BE2C (cell line): ENCODE measurements at regions not wholly inside any gene's neighbourhood (a gene's known extent, or its start where the extent isn't known, plus 50 kb on each side); places are given as distances from the start of the nearest gene placed in this dataset.

Source experiments
- DNase-seq: peaks from one replicate; pipeline ENCODE4 v3.0.0-alpha.2; 2020
- H3K27me3 ChIP-seq: fragments of 250-450 bp; sonication (Bioruptor Pico); 2 replicates; pipeline ENCODE4 v1.5.1; 2020; ENCODE audit warnings: mild to moderate bottlenecking
- H3K36me3 ChIP-seq: fragments of 250-450 bp; sonication (Bioruptor Pico); 2 replicates; pipeline ENCODE4 v1.5.1; 2020; ENCODE audit warnings: mild to moderate bottlenecking
- H3K4me1 ChIP-seq: fragments of 250-450 bp; sonication (Bioruptor Pico); 2 replicates; pipeline ENCODE4 v1.5.1; 2020
- H3K4me3 ChIP-seq: 2 replicates; pipeline ENCODE4 v1.5.1; 2011; ENCODE audit warnings: low read depth, low read length
- H3K9me3 ChIP-seq: fragments of 250-450 bp; sonication (Bioruptor Pico); 2 replicates; pipeline ENCODE4 v1.5.1; 2020
- CTCF ChIP-seq: IDR thresholded peaks from 2 replicates; pipeline ENCODE4 v1.5.1; 2012; ENCODE audit warnings: mild to moderate bottlenecking, low read depth, low read length

DNA sequence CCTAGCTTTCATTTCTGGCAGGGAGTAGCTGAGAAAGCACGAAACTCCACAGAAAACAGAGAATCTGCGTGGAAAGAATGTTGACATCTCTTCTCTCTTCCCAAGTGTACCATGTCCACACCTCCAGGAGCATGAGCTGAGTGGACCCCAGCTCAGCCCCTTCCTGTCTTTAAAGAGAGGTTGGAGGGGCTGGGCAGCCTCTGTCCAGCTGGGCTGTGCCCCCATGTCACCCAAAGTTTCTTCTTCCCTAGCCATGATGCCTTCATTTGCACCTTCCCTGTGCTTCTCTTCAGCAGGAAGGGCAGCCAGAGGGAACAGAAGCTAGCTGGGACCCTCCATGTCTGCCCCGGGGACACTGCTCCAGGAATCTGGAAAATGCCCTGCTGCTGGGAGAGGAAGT is 655.0 kb upstream of the DEFB115 start:
- Histone ChIP-seq H3K27me3 (no peaks in the 10 kb centered on the region), H3K9me3 (no peaks in the 10 kb centered on the region), H3K4me1 (no peaks in the 10 kb centered on the region), H3K4me3 (no peak overlapping the region), H3K36me3 (no peaks in the 10 kb centered on the region)
- no peak for TF ChIP-seq CTCF
- no peak for DNase-seq

DNA sequence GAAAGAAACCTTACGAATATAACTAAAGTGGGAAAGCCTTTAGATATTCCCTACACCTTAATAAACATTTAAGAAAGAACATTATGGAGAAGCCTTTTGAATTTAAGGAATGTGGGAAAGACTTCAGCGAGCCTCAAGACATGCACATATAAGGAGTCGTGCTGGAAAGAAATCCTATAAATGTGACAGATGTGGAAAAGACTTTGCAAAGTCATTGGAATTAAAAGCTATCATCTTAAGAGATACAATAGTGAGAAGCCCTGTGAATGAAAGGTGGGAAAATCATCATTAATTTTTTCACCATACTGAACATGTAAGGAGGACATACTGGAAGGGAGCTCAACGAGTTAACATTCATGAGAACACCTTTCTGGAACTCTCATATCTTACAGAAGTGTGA is 650.5 kb upstream of the DEFB115 start:
- H3K4me3 ChIP-seq: no peak overlapping the region
- H3K4me1 ChIP-seq: no peaks in the 10 kb centered on the region
- H3K27me3 ChIP-seq: no peaks in the 10 kb centered on the region
- no peak for DNase-seq
- no peaks in the 10 kb centered on the region for H3K9me3 ChIP-seq
- no peaks in the 10 kb centered on the region for H3K36me3 ChIP-seq
- TF ChIP-seq CTCF: no peak

DNA sequence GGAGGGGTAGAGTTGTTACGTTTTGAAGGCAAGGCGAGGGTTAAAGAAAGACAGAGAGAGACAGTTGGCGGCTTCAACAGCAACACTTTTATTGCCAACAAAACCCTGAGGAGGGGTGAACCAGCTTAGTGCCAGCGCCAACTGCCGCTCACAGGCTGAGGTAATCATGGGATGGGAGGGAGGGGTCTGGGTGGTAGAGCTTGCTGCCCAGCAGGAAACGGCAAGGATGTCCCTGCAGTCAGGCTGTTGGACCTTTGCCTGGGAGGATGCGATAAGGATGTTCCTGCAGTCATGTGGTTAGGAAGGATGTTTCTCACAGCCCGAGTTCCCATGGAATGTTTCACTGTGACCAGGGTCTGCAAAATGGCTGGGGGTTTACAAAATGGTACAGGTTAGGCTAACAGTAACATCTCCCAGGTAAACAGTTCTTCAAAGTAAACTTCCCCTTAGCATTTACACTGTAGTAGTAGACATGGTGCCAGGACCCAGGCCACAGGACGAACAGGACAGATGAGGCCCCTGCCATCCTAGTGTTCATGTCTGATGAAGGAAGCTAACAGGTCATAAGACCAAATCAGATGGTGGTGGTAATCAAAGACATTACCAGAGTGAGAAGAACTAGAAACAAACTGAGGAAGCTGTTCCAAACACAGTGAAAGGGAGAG is 647.3 kb upstream of the DEFB115 start:
- DNase-seq: no peak

GRCh38 chr20:30610751-30611150 is 646.7 kb upstream of the DEFB115 start:
- H3K27me3 ChIP-seq: no peaks in the 10 kb centered on the region
- no peaks in the 10 kb centered on the region for H3K36me3 ChIP-seq
- H3K9me3 ChIP-seq: no peaks in the 10 kb centered on the region
- TF ChIP-seq CTCF: no peak
- H3K4me3 ChIP-seq: no peak overlapping the region
- DNase-seq: no peak
- H3K4me1 ChIP-seq: no peaks in the 10 kb centered on the region

More for the DNA sequence above, 647.3 kb upstream of the DEFB115 start:
- Histone ChIP-seq H3K4me1 (no peaks in the 10 kb centered on the region), H3K27me3 (no peaks in the 10 kb centered on the region), H3K4me3 (no peak overlapping the region), H3K36me3 (no peaks in the 10 kb centered on the region), H3K9me3 (no peaks in the 10 kb centered on the region)
- TF ChIP-seq CTCF: no peak

GRCh38 chr20:30611239-30611984 is 646.1 kb upstream of the DEFB115 start:
- no peak for DNase-seq
- no peaks in the 10 kb centered on the region for H3K9me3 ChIP-seq

More at GRCh38 chr20:30611239-30611984, 646.1 kb upstream of the DEFB115 start:
- no peak for TF ChIP-seq CTCF
- H3K36me3 ChIP-seq: no peaks in the 10 kb centered on the region
- no peak overlapping the region for H3K4me3 ChIP-seq
- H3K4me1 ChIP-seq: no peaks in the 10 kb centered on the region
- no peaks in the 10 kb centered on the region for H3K27me3 ChIP-seq
